GM12873 (cell line): ENCODE measurements at regions not wholly inside any gene's neighbourhood (a gene's known extent, or its start where the extent isn't known, plus 50 kb on each side); places are given as distances from the start of the nearest gene placed in this dataset.

Source experiments
- CTCF ChIP-seq: IDR thresholded peaks from 2 replicates; pipeline ENCODE4 v1.5.1; 2012; ENCODE audit warnings: low read depth, mild to moderate bottlenecking, moderate library complexity, low read length, control low read depth; ENCODE audit not compliant: insufficient read depth; ENCODE audit errors: missing control alignments

- TF ChIP-seq CTCF: no peak
Observed at GRCh38 chr16:26664086-26664485, 402.6 kb upstream of the C16orf82 start.

GRCh38 chr16:26665166-26665939 lies 401.4 kb upstream of the C16orf82 start:
- no peak for TF ChIP-seq CTCF

- no peak for TF ChIP-seq CTCF
Observed at GRCh38 chr16:26666486-26666885, 400.2 kb upstream of the C16orf82 start.

- TF ChIP-seq CTCF: no peak
Observed at GRCh38 chr16:26667307-26667706, 399.4 kb upstream of the C16orf82 start.

GRCh38 chr16:26668026-26668425 lies 398.7 kb upstream of the C16orf82 start:
- TF ChIP-seq CTCF: no peak

GRCh38 chr16:26672206-26672605 lies 394.5 kb upstream of the C16orf82 start:
- TF ChIP-seq CTCF: no peak

- no peak for TF ChIP-seq CTCF
Observed at GRCh38 chr16:26673011-26673410, 393.7 kb upstream of the C16orf82 start.
